Ureter (tissue), 1 donor: ENCODE measurements at regions not wholly inside any gene's neighbourhood (a gene's known extent, or its start where the extent isn't known, plus 50 kb on each side); places are given as distances from the start of the nearest gene placed in this dataset.

Experiments used
- DNase-seq: peaks from one replicate; pipeline ENCODE4 v3.0.0-alpha.2; 2020; ENCODE audit warnings: low spot score
- donor health status: DM: yes; HTN: yes; CAD: no.

DNA sequence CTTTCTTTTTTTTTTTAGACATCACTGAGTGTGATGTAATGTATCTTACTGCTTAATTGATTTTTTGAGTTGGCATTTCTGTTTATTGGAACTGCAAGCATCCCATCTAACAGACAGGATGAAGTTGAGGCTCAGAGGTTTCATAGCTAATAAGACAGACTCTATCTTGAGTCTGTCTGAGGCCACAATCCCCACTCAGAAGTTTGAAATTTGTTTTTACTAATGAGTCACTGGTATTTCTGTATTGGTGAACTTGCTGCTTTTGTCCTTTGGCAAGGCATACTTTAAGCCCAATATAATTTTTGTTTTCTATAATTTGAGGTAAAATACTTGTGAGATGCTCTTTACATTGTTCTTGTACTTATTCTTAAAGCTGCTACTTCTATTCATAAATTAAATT is 491.2 kb downstream of the PSAT1 start:
- no peak for DNase-seq

DNA sequence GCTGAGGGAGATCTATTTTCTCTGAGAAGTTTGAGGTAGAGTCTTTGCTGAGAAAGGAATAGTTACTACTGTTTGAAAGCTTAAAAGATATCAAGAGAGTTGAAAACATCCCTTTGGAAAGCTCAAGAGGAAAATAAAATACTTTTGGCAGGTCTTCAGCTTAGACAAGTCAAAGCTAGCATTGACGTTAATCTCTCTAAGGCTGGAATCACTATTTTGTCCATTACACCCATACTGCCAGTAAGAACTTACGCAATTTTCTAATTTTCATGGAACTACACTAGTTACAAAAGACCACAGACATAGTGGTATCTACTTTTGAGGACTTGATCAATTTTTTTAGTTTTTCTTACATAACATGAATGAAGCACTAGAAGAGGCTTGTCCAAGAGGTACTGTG is 494.9 kb downstream of the PSAT1 start:
- DNase-seq = no peak

DNA sequence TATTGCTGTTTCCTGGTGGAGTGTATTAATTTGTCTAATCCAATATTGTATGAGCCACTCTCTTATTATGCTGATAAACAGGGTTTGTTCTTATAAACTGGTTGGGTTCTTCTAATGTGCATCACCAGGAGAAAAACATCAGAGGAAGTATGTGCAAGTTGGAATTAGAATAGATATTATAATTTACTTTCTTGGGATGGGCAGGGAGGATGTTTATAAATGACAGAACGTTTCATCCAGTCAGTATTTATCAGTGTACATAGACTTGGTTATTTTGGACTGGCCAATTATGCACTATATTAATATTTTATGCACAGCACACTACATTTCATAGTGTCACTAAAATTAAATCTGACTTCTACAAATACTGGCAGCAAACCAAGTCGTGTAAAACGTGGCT is 495.8 kb downstream of the PSAT1 start:
- no peak for DNase-seq

DNA sequence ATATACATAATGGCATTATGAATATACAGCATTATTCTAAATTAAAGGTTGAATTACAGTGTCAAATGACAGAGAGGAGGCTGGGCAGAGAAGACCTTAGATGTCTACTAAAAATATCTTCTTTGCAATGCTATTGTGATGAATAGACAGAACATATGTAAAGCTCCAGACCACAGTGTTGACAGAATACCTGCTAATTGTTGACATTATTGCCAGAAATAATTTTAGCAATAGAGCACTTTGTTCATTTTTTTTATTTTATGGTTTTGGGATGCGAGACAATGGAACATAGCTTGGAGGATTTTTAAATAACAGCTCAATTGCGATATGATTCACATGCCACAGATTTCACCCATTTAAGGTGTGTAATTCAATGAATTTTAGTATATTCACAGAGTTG is 508.8 kb downstream of the PSAT1 start:
- no peak for DNase-seq

DNA sequence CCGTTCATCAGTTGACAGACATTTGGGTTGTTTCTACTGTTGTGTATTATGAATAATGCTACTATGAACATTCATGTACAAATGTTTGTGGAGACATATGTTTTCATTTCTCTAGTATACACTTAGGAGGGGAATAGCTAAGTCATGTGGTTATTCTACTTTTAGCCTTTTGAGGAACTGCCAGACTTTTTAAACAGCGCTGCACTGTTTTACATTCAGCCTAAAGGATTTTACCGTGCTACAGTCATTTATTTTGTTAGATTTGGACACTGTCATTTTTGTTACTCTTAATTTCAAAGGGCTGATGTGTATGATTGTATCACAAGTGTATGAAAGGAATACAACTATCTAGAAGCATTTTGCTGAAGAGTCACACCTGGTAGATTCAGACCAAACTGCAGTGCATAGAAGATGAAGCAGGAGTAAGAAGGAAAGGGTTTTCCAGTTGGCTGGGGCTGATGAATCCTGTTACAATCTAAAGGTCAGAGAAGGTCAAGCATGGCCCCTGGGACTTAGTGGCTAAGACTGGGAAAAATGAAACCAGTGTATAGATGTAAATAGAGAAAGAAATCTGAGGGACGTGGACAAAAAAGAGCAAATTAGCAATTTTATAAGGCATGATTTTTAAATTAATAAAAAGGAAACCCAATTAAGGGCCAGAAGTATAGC is 509.7 kb downstream of the PSAT1 start:
- DNase-seq = no peak

DNA sequence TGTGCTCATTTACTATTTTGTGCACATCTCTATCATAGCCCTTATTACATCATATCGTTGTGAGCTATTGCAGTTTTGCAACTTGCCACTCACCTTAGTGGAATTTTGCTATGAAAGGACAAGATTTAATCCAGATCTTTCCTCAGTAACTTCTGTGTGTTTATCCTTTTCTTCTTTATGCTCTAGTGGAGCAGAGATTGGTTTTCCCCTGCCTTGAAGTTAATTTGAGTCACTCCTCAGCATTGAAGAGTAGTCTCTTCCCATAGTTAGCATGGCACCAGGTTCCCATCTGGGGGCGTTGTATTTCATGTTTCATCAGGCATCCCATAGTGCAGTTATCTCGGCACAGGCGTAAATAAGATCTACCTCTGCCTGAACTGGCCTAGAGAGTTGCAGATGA is 510.4 kb downstream of the PSAT1 start:
- no peak for DNase-seq

DNA sequence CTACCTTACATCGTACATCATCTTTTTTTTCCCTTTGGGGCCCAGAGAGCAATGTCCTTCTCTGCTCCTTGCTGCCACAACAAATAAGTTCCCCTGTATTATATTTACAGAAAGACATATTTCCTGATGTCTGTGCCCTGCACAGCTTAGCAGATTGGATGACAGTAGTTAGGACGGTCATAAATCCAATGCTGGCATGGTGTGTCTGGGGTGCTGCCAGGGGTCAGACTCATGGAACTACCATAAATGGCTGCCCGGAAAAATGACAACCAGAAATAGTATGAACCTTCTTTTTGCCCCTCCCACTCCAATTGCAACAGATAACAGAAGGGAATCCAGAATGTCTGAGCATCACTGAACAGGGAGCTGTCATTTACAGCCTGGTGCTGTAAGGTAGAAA is 511.1 kb downstream of the PSAT1 start:
- DNase-seq = no peak

DNA sequence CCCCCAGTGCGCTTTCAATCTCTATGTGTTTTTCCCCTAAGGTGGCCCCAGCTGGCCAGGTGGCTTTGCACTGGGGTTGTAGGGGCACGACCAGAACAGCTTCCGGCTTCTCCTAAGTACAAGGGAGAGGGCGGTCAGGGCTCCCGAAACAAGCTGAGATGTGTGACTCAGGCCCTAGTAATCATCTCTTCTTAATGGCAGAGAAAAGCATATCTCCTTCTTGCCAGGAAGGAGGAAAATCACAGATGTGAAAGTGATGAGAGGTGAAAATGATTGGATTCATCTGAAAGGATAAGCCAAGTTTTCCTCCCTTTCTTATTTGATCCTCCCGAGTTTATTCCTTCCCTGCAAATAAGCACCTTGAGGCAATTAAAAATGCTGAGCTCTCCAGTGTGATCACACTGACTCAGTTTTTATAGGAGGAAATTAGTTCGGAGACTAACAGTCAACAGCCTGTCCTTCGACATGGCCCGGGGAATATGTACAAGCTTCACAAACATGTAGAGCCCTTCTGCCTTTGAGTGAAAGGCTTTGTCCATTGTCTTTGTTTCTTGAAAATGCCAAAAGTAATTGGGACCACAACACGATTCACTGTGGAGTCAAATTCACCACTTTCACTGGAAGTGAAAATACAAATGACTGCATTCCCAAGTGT is 514.8 kb downstream of the PSAT1 start:
- no peak for DNase-seq

DNA sequence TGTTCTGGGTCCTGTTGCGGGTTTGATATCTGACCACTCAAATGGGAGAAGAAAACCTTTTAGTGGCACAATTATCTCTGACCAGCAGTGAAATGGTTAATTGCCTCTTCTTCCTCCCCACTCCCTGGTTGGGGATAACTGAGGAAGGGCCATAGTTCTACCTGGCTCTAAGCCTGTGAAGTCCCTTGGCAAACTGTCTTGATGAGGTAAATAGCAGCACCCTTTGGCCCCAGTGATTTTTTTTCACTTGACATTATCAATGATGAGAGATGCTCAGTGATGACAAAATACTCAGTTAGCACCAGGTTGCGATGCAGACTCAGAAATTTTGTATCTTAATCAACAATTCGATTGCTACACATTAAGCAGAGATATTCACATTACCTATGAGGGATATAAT is 515.7 kb downstream of the PSAT1 start:
- no peak for DNase-seq

DNA sequence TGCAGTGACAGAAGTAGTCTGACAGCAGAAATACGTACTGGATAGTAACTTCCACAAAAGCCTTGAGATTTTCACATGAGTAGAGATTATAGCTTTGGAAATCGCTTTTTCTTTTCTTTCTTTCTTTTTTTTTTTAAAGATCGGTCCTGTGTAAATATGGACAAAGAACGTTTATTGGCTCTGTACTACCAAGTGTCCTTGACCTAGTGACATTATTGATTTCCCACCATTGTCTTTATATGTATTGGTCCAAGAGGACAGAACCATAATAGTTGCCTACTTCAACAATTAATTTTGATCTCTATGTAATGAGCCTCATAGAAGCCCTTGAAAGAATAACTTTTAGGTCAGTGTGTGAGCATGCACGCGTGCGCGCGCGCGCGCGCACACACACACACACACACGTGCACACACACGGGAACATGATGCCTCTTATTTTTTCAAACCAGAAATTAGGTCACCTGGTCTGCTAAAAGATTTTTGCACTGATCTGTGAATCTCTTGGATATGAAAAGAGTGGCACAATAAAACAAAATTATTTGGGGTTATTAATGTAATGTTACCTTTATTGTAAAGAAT is 516.8 kb downstream of the PSAT1 start:
- no peak for DNase-seq

DNA sequence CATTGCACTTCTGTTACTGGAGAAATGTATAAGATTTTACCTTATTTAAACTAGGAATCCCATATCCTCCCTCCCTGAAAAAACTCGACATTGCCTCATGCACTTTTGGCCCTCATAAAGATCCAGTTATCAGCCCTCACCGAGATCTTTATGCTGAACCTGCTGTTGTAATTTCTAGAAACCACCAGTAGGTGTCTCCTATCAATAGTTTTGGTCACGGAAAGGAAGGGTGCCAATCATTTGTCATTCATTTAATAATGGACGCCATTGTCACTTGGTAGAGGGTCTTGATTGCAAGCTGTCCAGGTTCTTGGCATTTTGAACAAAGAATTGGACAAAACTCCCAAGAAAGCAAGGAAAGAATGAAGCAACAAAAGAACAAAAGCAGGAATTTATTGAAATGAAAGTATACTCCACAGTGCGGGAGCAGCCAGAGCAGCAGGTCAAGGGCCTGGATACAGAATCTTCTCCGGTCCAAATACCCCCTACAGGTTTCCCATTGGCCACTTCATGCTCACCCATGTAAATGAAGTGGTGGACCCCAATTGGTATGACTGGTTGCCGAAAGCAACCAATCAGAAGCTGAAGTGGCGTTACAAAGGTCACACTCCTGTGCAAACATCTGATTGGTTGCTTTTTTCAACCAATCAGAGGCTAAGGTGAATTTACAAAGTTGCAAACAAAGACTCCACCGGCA is 524.3 kb downstream of the PSAT1 start:
- no peak for DNase-seq

DNA sequence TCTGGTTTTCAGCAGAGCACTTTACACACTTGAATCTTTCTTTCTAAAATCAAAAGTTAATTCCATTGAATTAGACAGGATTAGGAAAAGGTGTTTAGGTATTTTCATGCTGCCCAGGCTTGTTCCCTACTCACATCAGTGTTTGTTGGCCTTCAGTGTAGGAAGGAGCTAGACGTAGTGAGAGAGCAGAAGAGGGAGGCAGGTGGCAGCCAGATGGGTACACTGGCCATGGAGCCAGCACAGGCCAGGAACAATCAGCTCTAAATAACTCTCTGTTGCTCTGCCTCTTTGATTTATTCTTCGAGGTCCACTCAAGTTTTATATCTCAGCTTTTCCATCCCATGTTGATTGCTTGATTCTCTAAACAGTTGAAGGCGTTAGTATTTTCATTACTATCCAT is 529.6 kb downstream of the PSAT1 start:
- DNase-seq = no peak

DNA sequence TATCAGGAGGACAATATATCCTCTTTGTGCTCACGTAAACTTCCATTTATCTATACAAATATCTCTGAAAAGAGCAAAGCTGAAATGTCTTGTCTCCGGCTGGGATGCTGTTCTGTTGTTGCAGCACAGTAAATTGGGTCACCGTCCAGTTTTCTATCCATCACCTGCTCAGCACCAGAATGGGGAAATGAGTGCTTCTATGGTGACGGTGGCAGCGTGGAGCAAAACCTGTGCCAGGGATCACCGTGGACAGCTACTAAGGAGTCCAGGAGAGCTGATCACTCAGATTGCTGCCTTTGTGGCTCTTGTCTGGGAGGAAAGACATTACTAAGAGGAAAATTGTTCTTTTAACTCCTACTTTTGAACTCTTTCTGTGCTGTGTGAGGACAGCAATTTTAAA is 531.6 kb downstream of the PSAT1 start:
- no peak for DNase-seq

DNA sequence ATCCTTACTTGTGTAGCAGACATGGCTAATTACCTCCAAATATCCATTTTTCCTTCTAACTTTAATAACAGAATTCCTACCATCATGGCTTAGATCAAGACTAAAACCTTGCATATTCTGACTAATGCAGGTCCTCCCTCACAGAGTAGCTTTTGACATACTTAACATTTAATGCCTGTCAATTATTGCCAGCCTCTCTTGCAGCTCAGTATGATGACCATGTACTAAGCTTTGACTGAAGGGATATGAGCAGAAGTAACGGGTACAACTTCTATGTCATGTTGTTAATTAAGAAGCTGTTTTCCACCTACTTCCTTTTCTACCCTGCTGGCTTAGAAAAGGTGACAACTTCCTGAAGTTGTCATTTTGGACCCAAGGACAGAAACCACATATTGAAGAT is 533.4 kb downstream of the PSAT1 start:
- DNase-seq = no peak

DNA sequence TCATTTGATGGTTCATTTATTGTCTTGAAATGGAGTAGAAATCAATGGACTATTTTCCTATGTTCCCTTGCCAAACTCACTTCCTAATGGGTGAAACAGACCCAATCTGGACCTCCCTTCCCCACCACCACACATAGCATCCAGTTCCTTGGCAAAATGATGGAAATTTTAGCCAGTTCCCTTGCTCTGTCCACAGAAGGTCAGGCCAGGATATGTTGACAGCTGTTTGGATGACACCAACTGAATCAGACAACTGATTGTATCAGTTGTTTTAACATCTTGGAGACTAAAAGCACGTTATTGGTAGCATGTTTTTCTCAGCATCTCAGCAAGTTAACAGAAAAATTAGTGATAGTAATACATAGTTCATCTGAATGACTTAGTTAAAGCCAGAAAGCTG is 534.8 kb downstream of the PSAT1 start:
- no peak for DNase-seq

DNA sequence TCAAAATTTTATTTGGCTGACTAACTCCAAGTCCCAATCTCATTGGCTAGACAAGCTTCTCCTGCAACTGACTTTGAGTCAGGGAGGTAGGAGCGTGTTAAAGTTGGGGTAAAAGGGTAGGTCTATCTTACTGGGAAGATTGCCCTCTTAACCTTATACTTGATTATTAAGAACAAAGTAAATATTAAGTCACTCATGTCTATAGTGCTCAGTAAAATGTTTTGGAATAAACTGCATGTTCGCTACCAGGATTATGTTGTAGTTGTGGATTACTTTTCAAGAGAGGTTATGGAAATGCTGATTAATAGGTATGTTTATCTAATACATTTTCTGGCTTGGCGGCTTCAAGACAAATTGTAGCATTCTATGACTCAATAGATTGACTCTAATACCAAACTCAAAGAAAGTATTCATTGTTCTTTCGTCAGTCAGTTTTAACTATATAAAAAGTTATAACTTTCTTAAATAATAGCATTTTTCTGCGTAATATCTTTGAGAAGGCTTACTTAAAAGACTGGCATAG is 539.1 kb downstream of the PSAT1 start:
- DNase-seq = no peak

DNA sequence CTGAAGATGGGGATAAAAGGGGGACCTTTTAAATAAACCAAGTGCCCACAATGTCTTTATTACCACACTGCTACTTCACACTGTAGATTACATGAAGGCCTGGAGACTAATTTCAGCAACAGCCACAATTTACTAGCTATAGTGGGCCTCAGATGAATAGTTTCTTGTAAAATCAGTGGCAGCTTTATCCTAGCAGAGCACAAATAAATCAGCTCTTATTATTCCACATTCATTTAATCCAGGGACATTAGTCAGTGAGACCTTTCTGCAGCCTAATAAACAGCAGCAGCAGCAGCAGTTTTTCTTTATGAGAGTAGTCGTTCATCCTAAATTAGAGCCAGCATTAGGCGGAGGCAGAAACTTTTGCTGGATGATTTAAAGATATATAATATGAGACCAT is 542.3 kb downstream of the PSAT1 start:
- no peak for DNase-seq

DNA sequence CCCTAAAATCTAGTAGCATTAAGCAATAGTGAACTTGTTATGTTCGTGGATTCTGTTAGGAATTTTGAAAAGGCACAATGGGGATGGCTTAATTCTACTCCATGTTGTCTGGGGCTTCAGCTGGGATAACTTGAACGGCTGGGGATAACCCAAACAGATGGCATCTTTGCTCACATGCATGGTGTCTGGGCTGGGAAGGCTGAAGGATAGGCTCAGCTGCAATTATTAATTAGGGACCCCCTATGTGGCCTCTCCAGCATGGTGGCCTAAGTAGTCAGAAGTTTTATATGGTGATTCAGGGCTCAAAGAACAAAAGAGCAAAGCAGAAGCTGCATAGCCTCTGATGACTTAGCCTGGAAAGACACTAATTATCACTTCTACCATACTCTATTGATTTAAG is 551.1 kb downstream of the PSAT1 start:
- DNase-seq = no peak

DNA sequence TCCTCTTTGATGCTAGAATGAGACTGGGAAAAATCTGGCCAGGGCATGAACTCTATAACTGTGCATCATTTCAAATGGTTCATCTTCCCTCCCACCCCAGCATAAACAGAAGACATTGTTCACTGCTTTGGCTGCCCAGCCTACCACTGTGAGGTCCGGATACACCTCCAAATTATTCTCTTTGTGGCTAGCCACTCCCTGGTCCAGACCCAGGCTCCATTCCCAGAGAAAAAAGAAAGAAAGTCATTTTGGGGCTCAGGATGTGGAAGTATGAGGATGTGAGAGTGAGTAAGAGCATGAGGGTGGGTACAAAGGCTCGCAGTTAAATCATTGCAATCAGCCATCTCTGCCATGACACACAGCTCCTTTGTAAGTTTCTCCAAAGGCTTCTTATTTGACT is 559.2 kb downstream of the PSAT1 start:
- no peak for DNase-seq

DNA sequence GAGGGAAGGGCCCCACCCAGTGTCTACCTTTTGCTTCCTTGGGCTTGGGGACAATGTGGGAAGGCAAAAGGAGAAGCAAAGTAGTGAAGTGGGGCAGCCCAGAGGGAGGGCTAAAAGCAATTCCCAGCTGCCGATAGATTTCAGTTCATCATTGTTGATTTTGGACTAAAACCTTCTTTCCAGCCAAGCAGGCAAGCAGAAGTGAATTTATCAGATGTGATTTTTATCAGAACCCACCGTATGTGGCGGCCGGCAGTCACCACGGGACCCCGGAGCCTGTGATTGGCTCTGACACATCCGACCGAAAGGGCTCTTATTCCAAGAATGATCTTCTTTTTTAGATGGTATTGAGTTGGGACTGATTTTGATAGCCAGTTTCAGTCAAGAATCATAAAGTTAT is 559.9 kb downstream of the PSAT1 start:
- no peak for DNase-seq

DNA sequence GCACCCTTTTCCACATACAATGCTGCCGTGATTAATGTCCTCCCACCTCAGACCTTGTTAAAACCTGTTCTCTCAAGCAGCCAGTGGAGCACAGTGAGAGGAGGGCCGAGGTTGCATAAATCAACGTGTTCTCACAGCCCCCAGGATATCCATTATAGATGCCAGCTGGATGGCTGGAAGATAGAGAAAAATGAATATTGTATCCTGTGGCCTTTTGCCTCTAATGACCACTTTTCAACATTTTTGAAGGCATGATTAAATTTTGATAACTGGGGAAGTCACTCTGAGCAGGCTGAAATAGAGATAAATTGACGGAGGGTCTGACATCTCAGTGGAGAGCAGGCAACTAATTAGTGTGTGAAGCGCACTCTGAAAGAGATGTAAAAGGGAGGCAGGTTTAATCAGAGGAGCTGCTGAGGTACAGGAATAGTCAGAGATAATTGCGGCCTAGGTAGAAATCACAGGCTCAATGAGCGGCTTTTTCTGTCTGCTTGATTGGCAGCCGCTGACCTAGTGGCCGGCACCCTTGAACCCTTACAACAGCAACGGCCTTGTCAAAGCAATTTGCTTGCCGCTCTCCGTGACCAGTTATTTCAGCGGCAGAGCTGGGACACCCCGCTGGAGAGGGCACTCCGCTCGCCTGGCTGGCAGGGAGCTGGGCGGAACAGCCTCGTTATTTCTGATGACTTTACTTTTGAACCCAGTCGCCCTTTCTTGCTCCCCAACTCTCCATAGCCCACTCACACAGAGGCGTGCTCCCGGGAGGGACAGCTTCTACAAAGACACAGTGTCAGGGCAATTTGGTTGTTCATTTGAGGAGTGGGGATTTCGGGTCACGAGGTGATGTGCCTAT is 560.7 kb downstream of the PSAT1 start:
- no peak for DNase-seq

DNA sequence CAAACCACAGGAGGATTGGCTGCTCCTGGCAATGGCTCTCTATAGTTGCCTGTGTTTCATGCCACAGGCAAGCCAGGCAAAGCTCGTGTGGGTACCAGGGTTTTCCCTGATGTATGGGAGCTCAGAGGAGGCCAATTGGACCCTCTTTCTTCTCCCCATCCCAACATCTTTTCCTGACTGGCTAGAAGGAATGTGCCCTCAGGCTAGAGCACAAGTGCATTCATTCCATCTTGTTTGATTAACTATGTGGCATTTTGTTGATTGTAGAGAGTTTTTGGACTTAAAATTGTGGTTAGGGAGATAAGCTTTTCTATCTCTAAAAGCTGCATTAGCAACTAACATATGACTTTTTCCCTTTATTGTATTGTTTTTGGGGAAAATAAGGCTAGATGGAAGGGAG is 561.3 kb downstream of the PSAT1 start:
- DNase-seq = no peak
